ENCODE measurements at regions not wholly inside any gene's neighbourhood (a gene's known extent, or its start where the extent isn't known, plus 50 kb on each side); places are given as distances from the start of the nearest gene placed in this dataset.

DNA sequence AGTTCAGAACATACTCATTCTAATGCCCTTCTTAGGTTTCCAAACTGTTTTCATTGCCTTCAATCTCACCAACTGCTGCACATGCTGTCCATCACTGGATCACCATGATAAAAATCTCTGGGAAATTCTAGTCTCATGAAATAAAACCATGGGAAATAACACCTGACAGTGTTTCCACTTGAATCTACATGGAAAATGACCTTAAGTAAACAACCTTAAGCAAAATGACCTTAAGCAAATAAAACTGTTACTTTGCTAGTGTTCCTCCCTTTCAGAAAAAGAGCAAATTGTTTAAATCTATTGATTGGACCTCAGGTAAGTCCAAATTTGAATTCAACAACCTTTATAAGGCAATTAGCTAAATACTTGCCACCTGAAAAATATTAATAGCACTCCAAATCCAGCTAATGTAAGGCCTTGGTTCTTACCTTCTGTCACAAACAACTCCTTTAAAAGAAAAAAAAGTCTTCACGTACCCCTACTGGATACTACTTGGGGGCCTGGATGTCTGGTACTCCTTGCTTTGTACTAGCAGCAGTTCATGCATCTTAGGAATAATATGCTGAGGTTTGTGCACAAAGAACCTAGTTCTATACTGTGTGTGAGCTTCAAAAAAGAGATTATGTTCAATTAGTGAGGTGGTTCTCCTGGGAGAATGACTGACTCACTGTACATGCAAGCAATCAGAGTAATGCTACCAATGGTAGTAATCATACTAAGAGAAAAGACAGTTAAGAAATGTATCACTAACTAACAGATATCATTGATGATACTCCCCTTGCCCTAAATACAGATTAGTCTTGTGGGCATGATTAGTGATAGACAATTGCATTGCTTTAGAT is 630.4 kb downstream of the PSAT1 start:
- H3K4me3 ChIP-seq = no peak overlapping the region
- no peak overlapping the region for H3K4me2 ChIP-seq (ENCODE audit: unreplicated experiment)
- 89 to 91% methylated on average over 1 of the region's 1 CpG for WGBS, 2 experiments (ENCODE audit: low coverage in 1 of 2, low lambda C conversion rate in 2 of 2, missing lambda C conversion rate in 2 of 2)
- no peaks in the 10 kb centered on the region for H4K20me1 ChIP-seq (ENCODE audit: insufficient read depth)
- H3K9me2 ChIP-seq (ENCODE audit: insufficient read depth) = no peaks in the 10 kb centered on the region; the same call in 1 of the 2 replicates
- H3K4me1 ChIP-seq (ENCODE audit: insufficient read depth) = peaks cover under 1% of the 10 kb centered on the region
- H3K9me3 ChIP-seq (ENCODE audit: low read depth) = no peaks in the 10 kb centered on the region
- no peaks in the 10 kb centered on the region for H3K36me3 ChIP-seq (ENCODE audit: low read depth)
- H3K27me3 ChIP-seq (replicated peaks; ENCODE audit: insufficient read depth) = no peaks in the 10 kb centered on the region
- H2AFZ ChIP-seq = no peak overlapping the region
- TF ChIP-seq EZH2 (IDR thresholded peaks at IDR 0.05; ENCODE audit: insufficient read depth, poor library complexity, severe bottlenecking) (no peak), EZH2phosphoT487 (IDR thresholded peaks at IDR 0.05; ENCODE audit: insufficient read depth, low read depth) (no peak)
- in situ Hi-C loops (cut with MboI) = no loop called here
- no peaks in the 10 kb centered on the region for H3K79me2 ChIP-seq (ENCODE audit: insufficient read depth)
- H3K27ac ChIP-seq = no peak overlapping the region
- no peak for DNase-seq
- peaks cover under 1% of the 10 kb centered on the region; the same call in 1 of the 2 replicates for H3F3A ChIP-seq (ENCODE audit: insufficient read depth)
- no peak overlapping the region for H3K9ac ChIP-seq

DNA sequence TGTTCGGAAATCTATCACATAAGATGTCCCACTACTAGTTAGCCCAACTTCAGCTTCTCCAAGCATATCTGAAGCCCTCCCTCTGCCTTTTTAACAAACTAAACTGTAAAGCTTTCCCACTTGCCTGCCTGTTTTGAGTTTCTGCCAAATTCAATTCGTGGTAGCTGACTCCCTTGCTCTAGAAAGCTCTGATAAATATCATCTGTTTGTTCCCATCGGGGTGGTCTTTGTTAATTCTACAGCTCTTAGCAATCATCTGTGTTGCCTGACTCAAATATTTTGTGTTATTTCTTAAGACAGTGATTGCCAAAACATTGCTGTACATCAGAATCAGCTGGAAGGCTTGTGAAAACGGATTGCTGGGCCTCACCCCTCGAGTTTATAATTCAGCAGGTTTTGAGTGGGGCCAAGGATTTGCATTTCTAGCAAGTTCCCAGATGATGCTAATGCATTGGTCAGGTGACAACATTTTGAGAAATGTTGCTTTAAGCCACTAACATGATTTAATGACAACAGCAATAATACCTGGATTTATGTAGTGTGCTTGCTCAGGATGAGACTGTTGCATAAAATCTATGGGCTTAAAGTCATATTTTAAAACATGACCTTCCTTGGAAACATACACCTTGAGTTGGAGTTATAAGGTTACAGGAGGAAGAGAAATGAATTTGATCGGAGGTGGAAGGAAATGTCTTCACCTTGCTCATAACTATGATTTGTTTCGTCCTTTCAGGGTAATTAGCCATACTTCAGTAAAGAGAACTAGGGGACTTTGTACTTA is 631.9 kb downstream of the PSAT1 start:
- no peak overlapping the region for H3K9ac ChIP-seq
- no peaks in the 10 kb centered on the region for H3K79me2 ChIP-seq (ENCODE audit: insufficient read depth)
- peaks cover 13% of the 10 kb centered on the region for H3F3A ChIP-seq (ENCODE audit: insufficient read depth)
- DNase-seq = no peak
- peaks cover 12% of the 10 kb centered on the region for H3K4me1 ChIP-seq (ENCODE audit: insufficient read depth)
- TF ChIP-seq EZH2phosphoT487 (IDR thresholded peaks at IDR 0.05; ENCODE audit: insufficient read depth, low read depth) (no peak), EZH2 (IDR thresholded peaks at IDR 0.05; ENCODE audit: insufficient read depth, poor library complexity, severe bottlenecking) (no peak)
- in situ Hi-C loops (cut with MboI) = no loop called here
- H3K27ac ChIP-seq = no peak overlapping the region
- WGBS, 2 experiments (ENCODE audit: low coverage in 1 of 2, low lambda C conversion rate in 2 of 2, missing lambda C conversion rate in 2 of 2) = 41 to 47% methylated on average over 7 of the region's 7 CpGs
- H3K4me2 ChIP-seq (ENCODE audit: unreplicated experiment) = no peak overlapping the region
- no peak overlapping the region for H3K4me3 ChIP-seq
- H3K27me3 ChIP-seq (replicated peaks; ENCODE audit: insufficient read depth) = no peaks in the 10 kb centered on the region
- H4K20me1 ChIP-seq (ENCODE audit: insufficient read depth) = no peaks in the 10 kb centered on the region
- H3K9me2 ChIP-seq (ENCODE audit: insufficient read depth) = no peaks in the 10 kb centered on the region; the same call in 1 of the 2 replicates
- no peaks in the 10 kb centered on the region for H3K9me3 ChIP-seq (ENCODE audit: low read depth)
- H3K36me3 ChIP-seq (ENCODE audit: low read depth) = no peaks in the 10 kb centered on the region
- H2AFZ ChIP-seq = no peak overlapping the region

DNA sequence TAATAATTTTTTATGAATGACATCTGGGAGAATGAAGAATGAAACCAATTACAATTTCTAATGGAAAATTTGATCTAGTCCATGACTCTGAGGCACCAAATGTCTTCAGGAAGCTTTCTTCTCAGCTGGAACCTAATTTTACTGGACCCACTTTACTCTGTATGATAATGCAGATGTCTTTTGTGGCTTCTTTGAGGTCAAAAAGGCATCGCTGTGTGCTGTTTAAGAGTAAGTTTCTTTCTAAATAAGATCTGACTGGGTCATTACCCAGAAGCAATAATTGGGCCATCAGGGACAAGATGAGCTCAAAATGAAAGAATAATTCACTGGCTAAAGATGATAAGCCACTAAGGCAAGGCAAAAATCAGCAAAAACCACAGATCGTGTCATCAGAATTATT is 633.4 kb downstream of the PSAT1 start:
- peaks cover 12% of the 10 kb centered on the region for H3K4me1 ChIP-seq (ENCODE audit: insufficient read depth)
- in situ Hi-C loops (cut with MboI) = no loop called here
- no peak for DNase-seq
- H3K36me3 ChIP-seq (ENCODE audit: low read depth) = no peaks in the 10 kb centered on the region
- H3K4me3 ChIP-seq = no peak overlapping the region
- whole genome bisulfite sequencing, 2 experiments (ENCODE audit: low coverage in 1 of 2, low lambda C conversion rate in 2 of 2, missing lambda C conversion rate in 2 of 2) = 67 to 75% methylated on average over 2 of the region's 2 CpGs
- no peak overlapping the region for H3K4me2 ChIP-seq (ENCODE audit: unreplicated experiment)
- H3F3A ChIP-seq (ENCODE audit: insufficient read depth) = peaks cover 13% of the 10 kb centered on the region
- H3K9me2 ChIP-seq (ENCODE audit: insufficient read depth) = peaks cover 3% of the 10 kb centered on the region; the same call in 1 of the 2 replicates
- H3K9ac ChIP-seq = no peak overlapping the region
- no peaks in the 10 kb centered on the region for H4K20me1 ChIP-seq (ENCODE audit: insufficient read depth)
- no peak overlapping the region for H2AFZ ChIP-seq
- H3K79me2 ChIP-seq (ENCODE audit: insufficient read depth) = no peaks in the 10 kb centered on the region
- TF ChIP-seq EZH2phosphoT487 (IDR thresholded peaks at IDR 0.05; ENCODE audit: insufficient read depth, low read depth) = no peak
- TF ChIP-seq EZH2 (IDR thresholded peaks at IDR 0.05; ENCODE audit: insufficient read depth, poor library complexity, severe bottlenecking) = no peak
- H3K27me3 ChIP-seq (replicated peaks; ENCODE audit: insufficient read depth) = no peaks in the 10 kb centered on the region
- H3K9me3 ChIP-seq (ENCODE audit: low read depth) = no peaks in the 10 kb centered on the region
- no peak overlapping the region for H3K27ac ChIP-seq

DNA sequence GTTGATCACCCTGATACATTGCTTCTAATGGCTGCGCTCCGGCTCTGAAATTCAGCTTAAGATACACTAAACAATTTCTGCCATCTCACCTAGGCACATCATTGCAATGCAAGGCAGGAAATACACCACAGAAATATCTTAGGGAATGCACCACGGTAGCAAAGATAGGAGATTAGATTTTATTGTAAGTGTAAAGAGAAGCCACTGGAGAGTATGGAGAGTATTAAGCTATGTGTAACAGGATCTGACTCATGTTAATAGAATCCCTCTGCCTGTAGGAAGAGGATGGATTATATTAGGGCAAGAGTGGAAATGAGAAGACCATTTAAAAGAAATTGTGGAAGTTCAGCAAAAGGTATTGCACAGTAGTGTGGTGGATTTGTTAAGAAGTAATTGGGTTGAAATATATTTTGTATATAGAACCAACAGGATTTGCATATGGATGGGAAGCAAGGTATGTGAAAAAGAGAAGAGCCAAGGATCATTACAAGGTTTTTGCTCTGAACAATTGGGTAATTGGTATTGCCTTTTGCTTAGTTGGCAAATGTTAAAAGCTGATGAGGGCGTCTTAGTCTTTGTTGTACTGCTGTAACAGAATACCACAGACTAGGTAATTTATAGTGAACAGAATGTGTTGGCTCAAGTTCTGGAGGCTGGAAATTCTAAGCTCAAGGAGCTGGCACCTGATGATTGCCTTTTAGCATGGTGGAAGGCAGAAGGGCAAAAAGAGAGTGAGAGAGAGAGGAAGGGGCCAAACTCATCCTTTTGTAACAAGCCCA is 636.1 kb downstream of the PSAT1 start:
- H3K36me3 ChIP-seq (ENCODE audit: low read depth) = no peaks in the 10 kb centered on the region
- H3K9me3 ChIP-seq (ENCODE audit: low read depth) = no peaks in the 10 kb centered on the region
- H2AFZ ChIP-seq = no peak overlapping the region
- in situ Hi-C loops (cut with MboI) = no loop called here
- H3K27ac ChIP-seq = no peak overlapping the region
- TF ChIP-seq EZH2 (IDR thresholded peaks at IDR 0.05; ENCODE audit: insufficient read depth, poor library complexity, severe bottlenecking) = no peak
- TF ChIP-seq EZH2phosphoT487 (IDR thresholded peaks at IDR 0.05; ENCODE audit: insufficient read depth, low read depth) = no peak
- H3K4me1 ChIP-seq (ENCODE audit: insufficient read depth) = peaks cover 12% of the 10 kb centered on the region
- H3K27me3 ChIP-seq (replicated peaks; ENCODE audit: insufficient read depth) = no peaks in the 10 kb centered on the region
- peaks cover 4% of the 10 kb centered on the region; the same call in 1 of the 2 replicates for H3K9me2 ChIP-seq (ENCODE audit: insufficient read depth)
- peaks cover 13% of the 10 kb centered on the region for H3F3A ChIP-seq (ENCODE audit: insufficient read depth)
- peak overlapping the region; percentile 19 for H3K4me2 ChIP-seq (ENCODE audit: unreplicated experiment)
- H4K20me1 ChIP-seq (ENCODE audit: insufficient read depth) = no peaks in the 10 kb centered on the region
- H3K79me2 ChIP-seq (ENCODE audit: insufficient read depth) = no peaks in the 10 kb centered on the region
- DNase-seq = peak; percentile 60
- no peak overlapping the region for H3K9ac ChIP-seq
- H3K4me3 ChIP-seq = no peak overlapping the region
- WGBS, 2 experiments (ENCODE audit: low coverage in 1 of 2, low lambda C conversion rate in 2 of 2, missing lambda C conversion rate in 2 of 2) = 50 to 51% methylated on average over 4 of the region's 4 CpGs

Data from GM23248 (cell line).